Endothelial cell of umbilical vein (primary cell): ENCODE measurements at regions not wholly inside any gene's neighbourhood (a gene's known extent, or its start where the extent isn't known, plus 50 kb on each side); places are given as distances from the start of the nearest gene placed in this dataset.
A peak's percentile ranks its signal among the peaks of the same experiment; 100 is the strongest.

Source experiments
- BruUV-seq: library from RNA; stranded (reverse); fragments of 400-500 nt; replicated peaks from 2 replicates; lab custom pipeline; 2021; lab: Mats Ljungman, UMichigan
- CTCF ChIA-PET: fragments of 300-600, 350-600 bp; sonication (Branson Sonifier 250); formaldehyde crosslinking; loops from one replicate; lab custom pipeline; 2021; ENCODE audit warnings: antibody characterized with exemption, inconsistent platforms; lab: Charles Lee
- POLR2A ChIA-PET: fragments of 300-600, 350-600 bp; sonication (Branson Sonifier 250); formaldehyde crosslinking; loops from one replicate; lab custom pipeline; 2021; ENCODE audit warnings: antibody characterized with exemption, inconsistent platforms; lab: Charles Lee
- DNase-seq: peaks from one replicate; pipeline ENCODE4 v3.0.0-alpha.2; 2011; ENCODE audit warnings: low read depth, low spot score
- FAIRE-seq: peaks from 2 replicates; lab custom pipeline; 2011; peaks lifted over from hg19 to GRCh38; lab: Jason Lieb, UNC
- H2AFZ ChIP-seq: 2 replicates; pipeline ENCODE4 v1.6.0; 2012; ENCODE audit warnings: low read depth, low read length, control low read depth, inconsistent platforms
- H3K27ac ChIP-seq: 2 replicates; pipeline ENCODE4 v1.5.1; 2011; ENCODE audit warnings: low read depth, mild to moderate bottlenecking, control low read depth, low read length, moderate library complexity; ENCODE audit not compliant: insufficient read depth
- H3K27me3 ChIP-seq, 2 experiments: 2 replicates each; pipeline versions ENCODE4 v1.6.0 to v1.6.1; 2011; ENCODE audit warnings: low read length in 2 of 2, mixed read lengths in 1 of 2; ENCODE audit not compliant: control insufficient read depth in 2 of 2, insufficient read depth in 2 of 2
- H3K36me3 ChIP-seq, 2 experiments: 2 replicates in 1 of 2; 3 replicates in 1 of 2; pipeline ENCODE4 v1.5.1; 2011; ENCODE audit warnings: low read length in 2 of 2, mild to moderate bottlenecking in 1 of 2, moderate library complexity in 1 of 2; ENCODE audit not compliant: control insufficient read depth in 2 of 2, insufficient read depth in 2 of 2; ENCODE audit errors: extremely low read depth in 1 of 2
- H3K4me1 ChIP-seq: 3 replicates; pipeline ENCODE4 v1.5.1; 2011; ENCODE audit warnings: mild to moderate bottlenecking, low read length; ENCODE audit not compliant: control insufficient read depth, insufficient read depth; ENCODE audit errors: extremely low read depth
- H3K4me2 ChIP-seq: 2 replicates; pipeline ENCODE4 v1.6.1; 2011; ENCODE audit warnings: low read length, control low read depth, mixed read lengths; ENCODE audit not compliant: insufficient read depth
- H3K4me3 ChIP-seq, 3 experiments: fragments of 200-600 bp in 1 of 3; sonication (generic), shearing (Covaris generic) in 1 of 3; replicated peaks in 1 of 3; 2 replicates each; pipeline ENCODE4 v1.5.1; 2011 to 2016; ENCODE audit warnings: control low read depth in 3 of 3, low read length in 3 of 3, mild to moderate bottlenecking in 2 of 3, inconsistent platforms in 1 of 3, low read depth in 1 of 3, moderate library complexity in 1 of 3; ENCODE audit not compliant: insufficient read depth in 1 of 3
- H3K79me2 ChIP-seq: 2 replicates; pipeline ENCODE4 v1.6.0; 2012; ENCODE audit warnings: low read length, inconsistent platforms; ENCODE audit not compliant: control insufficient read depth, insufficient read depth
- H3K9ac ChIP-seq: replicated peaks from 2 replicates; pipeline ENCODE3; 2011; ENCODE audit warnings: low read length, control low read depth; ENCODE audit not compliant: insufficient read depth; ENCODE audit errors: extremely low read depth
- H3K9me1 ChIP-seq: replicated peaks from 3 replicates; pipeline ENCODE4 v1.6.0; 2011; ENCODE audit warnings: mild to moderate bottlenecking, low read length; ENCODE audit not compliant: control insufficient read depth, insufficient read depth; ENCODE audit errors: extremely low read depth
- H3K9me3 ChIP-seq: replicated peaks from 2 replicates; pipeline ENCODE4 v1.5.1; 2012; ENCODE audit warnings: low read length, inconsistent platforms; ENCODE audit not compliant: control insufficient read depth, insufficient read depth
- H4K20me1 ChIP-seq: replicated peaks from 2 replicates; pipeline ENCODE3; 2011; ENCODE audit warnings: mild to moderate bottlenecking, low read length; ENCODE audit not compliant: control insufficient read depth, insufficient read depth; ENCODE audit errors: extremely low read depth
- FOS ChIP-seq: IDR thresholded peaks from 2 replicates; pipeline ENCODE4 v1.6.1; 2011; ENCODE audit warnings: mild to moderate bottlenecking, low read length, moderate library complexity, borderline replicate concordance; ENCODE audit not compliant: insufficient read depth
- GATA2 ChIP-seq: IDR thresholded peaks from 2 replicates; pipeline ENCODE4 v1.7.0; 2011; ENCODE audit warnings: low read depth, mild to moderate bottlenecking, moderate library complexity, mixed read lengths, low read length; ENCODE audit not compliant: insufficient read length, insufficient read depth
- JUN ChIP-seq: IDR thresholded peaks from 2 replicates; pipeline ENCODE4 v1.6.1; 2011; ENCODE audit warnings: borderline replicate concordance, low read depth; ENCODE audit not compliant: insufficient read length, insufficient read depth
- MYC ChIP-seq: IDR thresholded peaks from one replicate; pipeline ENCODE4 v1.6.1; 2011; ENCODE audit warnings: mild to moderate bottlenecking, low read depth, low read length
- POLR2AphosphoS5 ChIP-seq: IDR thresholded peaks from 2 replicates; pipeline ENCODE4 v1.6.1; 2012; ENCODE audit warnings: low read depth, mild to moderate bottlenecking, control low read depth, low read length, moderate library complexity; ENCODE audit not compliant: insufficient read depth
- dilution Hi-C: fragments of 300-500 bp; cut with MboI; formaldehyde crosslinking; loops from one replicate; pipeline ENCODE4 v1.15.0; 2019; ENCODE audit warnings: low sequenced_read_pairs; ENCODE audit not compliant: extremely low pct_ligation_motif_present
- intact Hi-C: fragments of 100-400 bp; cut with micrococcal nuclease; formaldehyde crosslinking; loops from one replicate; pipeline ENCODE4 v1.10.0; 2022
- TF ChIP-seq, protein P1 (sequence below), 2 donors: IDR thresholded peaks; 1 replicate in 1 of 2; 2 replicates in 1 of 2; pipeline ENCODE4 v1.5.1; 2011; ENCODE audit warnings: low read length in 2 of 2, mild to moderate bottlenecking in 2 of 2, moderate library complexity in 2 of 2, control low read depth in 1 of 2, inconsistent platforms in 1 of 2, low read depth in 1 of 2; ENCODE audit not compliant: insufficient read depth in 1 of 2; ENCODE audit errors: extremely low read depth in 1 of 2

DNA sequence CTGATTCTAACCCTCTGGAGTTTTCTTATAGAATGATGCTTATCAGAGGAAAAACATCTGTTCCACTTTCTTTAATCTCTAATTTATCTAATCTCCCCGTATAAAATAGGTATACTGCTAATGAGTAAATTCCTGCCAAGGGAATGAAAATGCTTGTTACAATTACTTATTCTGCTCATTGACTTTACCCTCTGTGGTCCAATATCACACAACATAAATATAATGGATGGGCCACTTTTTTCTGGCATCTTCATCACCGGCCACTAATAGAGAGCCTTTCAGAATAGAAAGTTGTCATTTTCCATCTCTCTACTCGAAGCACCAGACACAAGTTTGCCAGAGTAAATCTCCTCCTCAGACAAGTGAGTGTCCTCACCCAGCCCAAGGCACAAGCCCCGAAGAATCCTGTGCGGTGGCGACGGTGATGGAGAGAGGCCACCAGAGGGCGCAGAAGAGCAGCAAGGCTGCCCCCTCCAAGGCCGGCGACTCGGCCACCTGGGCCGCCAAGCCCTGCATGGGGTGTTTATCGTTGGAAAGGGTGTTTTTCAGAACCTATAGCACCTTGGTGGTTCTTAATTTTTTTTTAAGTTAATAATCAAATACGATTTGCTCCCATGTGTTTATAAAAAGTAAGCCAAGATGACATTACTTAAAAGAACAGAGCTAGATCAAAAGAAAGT, 212.9 kb upstream of the ARID1B start:
- no peak overlapping the region for H3K4me2 ChIP-seq
- POLR2A ChIA-PET, result no interaction called here
- CTCF ChIA-PET, result interaction anchor here (0.6 to 2.4 kb wide), 17 partner anchors 11 to 1237 kb away, joined by 3 to 11 read pairs (median 4); partner anchors contain the start of gene ARID1B

More for the DNA sequence above, 212.9 kb upstream of the ARID1B start:
- Histone ChIP-seq H3K4me1 (no peaks in the 10 kb centered on the region), H3K27ac (no peak overlapping the region), H3K79me2 (no peaks in the 10 kb centered on the region), H3K27me3 (peaks cover 0 to 4% of the 10 kb centered on the region in 2 experiments), H3K9me1 (no peaks in the 10 kb centered on the region), H3K4me3 (no peak overlapping the region), H3K9me3 (no peaks in the 10 kb centered on the region), H3K36me3 (no peaks in the 10 kb centered on the region), H3K9ac (no peak overlapping the region), H2AFZ (no peak overlapping the region), H4K20me1 (no peaks in the 10 kb centered on the region)
- peak; percentile 67 for DNase-seq
- BruUV-seq, result no TSS peak
- TF ChIP-seq GATA2, result no peak
- no peak for TF ChIP-seq MYC
- TF ChIP-seq, protein P1, sequence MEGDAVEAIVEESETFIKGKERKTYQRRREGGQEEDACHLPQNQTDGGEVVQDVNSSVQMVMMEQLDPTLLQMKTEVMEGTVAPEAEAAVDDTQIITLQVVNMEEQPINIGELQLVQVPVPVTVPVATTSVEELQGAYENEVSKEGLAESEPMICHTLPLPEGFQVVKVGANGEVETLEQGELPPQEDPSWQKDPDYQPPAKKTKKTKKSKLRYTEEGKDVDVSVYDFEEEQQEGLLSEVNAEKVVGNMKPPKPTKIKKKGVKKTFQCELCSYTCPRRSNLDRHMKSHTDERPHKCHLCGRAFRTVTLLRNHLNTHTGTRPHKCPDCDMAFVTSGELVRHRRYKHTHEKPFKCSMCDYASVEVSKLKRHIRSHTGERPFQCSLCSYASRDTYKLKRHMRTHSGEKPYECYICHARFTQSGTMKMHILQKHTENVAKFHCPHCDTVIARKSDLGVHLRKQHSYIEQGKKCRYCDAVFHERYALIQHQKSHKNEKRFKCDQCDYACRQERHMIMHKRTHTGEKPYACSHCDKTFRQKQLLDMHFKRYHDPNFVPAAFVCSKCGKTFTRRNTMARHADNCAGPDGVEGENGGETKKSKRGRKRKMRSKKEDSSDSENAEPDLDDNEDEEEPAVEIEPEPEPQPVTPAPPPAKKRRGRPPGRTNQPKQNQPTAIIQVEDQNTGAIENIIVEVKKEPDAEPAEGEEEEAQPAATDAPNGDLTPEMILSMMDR (IDR thresholded peaks at IDR 0.05; ENCODE audit: extremely low read depth in 1 of 2, insufficient read depth in 1 of 2, low read depth in 1 of 2, low read length in 2 of 2), result peak; percentile 88 to 94
- TF ChIP-seq POLR2AphosphoS5, result no peak
- no peak for TF ChIP-seq FOS
- no peak for TF ChIP-seq JUN
- intact Hi-C loops (loop anchor here (1.0 to 10.0 kb wide), 12 partner anchors 122 to 1237 kb away; partner anchors contain the start of gene ARID1B), dilution Hi-C loops (no loop called here)
- FAIRE-seq, result peak; percentile 73
